GM19035 (cell line): ENCODE measurements at regions not wholly inside any gene's neighbourhood (a gene's known extent, or its start where the extent isn't known, plus 50 kb on each side); places are given as distances from the start of the nearest gene placed in this dataset.

Experiments
- ATAC-seq: cut with Tn5 transposase; IDR thresholded peaks from one replicate; pipeline ENCODE4 v1.9.1; 2021; ENCODE audit not compliant: unreplicated experiment

GRCh38 chr6:40724886-40725285 is 137.7 kb upstream of the LRFN2 start:
- ATAC-seq: no peak

GRCh38 chr6:40723967-40724366 is 136.8 kb upstream of the LRFN2 start:
- ATAC-seq: no peak

- ATAC-seq: no peak
Measured at GRCh38 chr6:40722553-40723258, 135.5 kb upstream of the LRFN2 start.

DNA sequence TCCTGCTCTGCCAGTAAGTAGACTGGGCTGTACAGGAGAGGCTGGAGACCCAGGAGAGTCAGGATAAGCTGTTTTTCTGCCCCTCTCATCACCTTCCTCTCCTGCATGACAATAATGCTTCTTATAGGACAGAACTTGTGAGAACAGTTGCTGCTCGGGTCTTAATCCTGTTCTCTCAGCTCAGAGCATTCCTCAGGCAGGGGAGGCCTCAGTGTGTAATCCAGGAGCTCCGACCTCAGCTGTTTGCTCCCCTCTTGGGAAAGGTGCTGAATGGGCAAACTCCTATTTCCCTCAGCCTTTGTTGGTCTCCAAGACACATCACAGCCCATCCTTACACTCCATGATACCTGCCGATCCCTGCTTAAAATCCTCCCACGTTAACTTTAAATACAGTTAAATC is 134.9 kb upstream of the LRFN2 start:
- ATAC-seq: no peak

GRCh38 chr6:40721271-40721952 is 134.2 kb upstream of the LRFN2 start:
- no peak for ATAC-seq

DNA sequence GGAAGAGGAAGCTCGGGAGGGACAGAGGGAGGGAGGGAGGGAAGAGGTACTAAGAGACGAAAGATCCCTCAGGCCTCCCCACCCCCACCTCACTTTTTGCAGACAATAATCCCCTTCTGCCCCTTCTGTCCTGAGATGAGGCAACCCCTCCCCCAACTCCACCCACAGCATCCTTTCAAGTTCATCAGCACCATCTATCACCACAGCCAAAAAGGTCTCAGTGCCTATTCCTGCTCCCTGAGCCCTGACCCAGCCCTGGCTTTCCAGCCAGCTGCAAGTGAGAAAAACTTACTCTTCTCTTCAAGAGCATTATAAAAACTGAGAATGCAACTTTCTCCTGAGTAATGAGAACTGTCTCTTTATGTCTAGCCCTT is 133.2 kb upstream of the LRFN2 start:
- ATAC-seq: no peak

DNA sequence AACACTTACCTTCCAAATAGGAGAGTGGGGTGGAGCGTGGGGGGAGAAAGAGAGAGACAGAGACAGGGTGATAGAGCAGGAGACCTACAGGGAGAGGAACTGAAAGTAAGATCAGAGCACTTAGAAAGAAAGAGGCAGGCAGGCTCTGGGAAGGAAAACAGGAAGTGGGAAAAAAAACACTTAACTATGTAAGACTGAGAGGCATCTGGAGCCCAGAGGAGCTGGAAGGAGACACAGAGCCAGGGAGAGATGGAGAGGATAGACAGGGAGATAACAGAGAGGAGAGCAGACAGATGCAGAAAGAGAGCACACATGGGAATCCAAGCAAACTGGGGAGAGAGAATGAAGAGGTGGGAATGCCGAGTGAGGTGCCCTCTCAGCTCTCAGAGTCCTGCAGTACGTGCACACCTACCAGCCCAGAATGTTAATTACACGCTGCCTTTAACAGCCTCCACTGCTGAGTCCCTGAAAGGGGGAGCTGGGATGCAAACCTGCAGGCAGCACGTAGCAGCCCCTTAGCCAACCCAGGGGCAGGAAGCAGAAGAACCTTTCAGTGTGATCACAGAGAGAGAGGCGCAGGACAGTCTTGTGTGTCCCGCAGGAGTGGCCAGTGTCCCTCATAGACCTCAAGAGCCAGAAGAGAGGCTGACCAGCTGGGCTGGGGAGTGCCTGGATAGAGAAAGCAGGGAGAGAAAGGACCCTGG is 132.7 kb upstream of the LRFN2 start:
- ATAC-seq: no peak

GRCh38 chr6:40718401-40718800 is 131.2 kb upstream of the LRFN2 start:
- ATAC-seq: no peak

DNA sequence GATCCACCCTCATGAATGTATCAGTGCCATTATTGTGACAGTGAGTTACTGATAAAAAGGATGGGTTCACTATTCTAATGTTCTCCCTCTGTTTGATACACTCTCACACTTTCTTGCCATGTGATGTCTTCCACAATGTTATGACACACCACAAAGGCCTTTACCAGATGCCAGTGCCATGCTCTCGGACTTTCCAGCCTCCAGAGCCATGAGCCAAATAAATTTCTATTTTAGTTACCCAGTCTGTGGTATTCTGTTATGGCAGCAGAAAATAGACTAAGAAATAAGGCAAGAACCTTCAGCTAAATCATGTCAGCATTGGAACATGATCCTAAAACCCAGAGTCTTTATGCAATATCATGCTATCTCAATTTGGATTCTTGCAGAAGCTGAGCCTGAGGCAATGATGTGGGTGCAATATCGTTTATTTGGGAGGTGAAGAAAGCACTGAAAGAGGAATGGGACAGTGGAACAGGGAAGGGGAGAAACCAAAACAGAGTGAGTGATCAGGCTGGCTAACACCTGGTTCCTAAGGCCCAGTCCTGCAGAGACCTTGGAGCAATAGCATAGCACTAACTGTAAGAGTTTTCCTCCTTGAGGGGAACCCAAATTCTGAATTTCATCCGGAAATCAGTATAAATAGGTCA is 130.4 kb upstream of the LRFN2 start:
- no peak for ATAC-seq

DNA sequence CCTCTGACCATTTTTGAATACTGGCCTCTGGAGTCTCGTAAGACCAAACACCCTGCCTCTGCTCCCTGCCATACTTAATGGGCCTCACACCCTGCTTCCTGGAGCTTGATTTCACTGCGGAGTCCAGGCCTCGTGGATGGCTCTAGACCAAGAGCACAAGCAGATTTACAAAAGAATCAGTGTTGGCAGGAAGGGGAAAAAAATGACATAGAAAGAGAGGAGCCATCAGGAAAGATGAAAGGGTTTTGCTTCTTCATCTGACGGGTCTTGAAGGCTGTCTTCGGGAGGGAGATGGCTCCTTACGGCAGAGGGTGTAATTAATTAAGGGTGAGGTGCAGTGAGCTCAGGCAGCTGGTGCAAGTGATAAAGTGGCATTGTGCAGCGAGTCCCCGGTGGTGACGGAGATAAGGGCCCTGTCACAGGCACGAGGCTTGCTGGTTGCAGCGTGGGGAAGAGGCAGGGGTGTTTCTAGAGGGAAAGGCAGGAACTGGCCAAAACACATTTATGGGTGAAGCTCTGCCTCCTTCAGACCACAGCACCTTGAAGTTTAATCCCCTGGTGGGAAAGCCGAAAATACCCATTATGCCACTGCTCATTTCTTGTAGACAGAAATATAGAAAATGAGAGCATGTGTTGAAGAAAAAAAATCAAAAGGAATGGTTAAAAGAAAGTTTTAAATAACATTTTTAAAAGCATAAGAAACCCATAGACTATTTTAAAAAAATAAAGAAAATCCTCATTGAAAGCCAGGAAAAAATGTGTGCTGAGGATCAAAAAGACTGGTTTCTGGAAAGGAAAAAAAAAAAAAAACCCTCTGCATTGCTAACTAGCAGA is 128.6 kb upstream of the LRFN2 start:
- ATAC-seq: no peak

GRCh38 chr6:40714576-40715564 is 127.7 kb upstream of the LRFN2 start:
- no peak for ATAC-seq

GRCh38 chr6:40714143-40714542 is 127.0 kb upstream of the LRFN2 start:
- ATAC-seq: no peak

GRCh38 chr6:40713002-40713719 is 126.0 kb upstream of the LRFN2 start:
- ATAC-seq: no peak

- no peak for ATAC-seq
Measured at GRCh38 chr6:40710626-40711330, 123.6 kb upstream of the LRFN2 start.

- ATAC-seq: no peak
Measured at GRCh38 chr6:40708049-40708448, 120.9 kb upstream of the LRFN2 start.

- ATAC-seq: no peak
Measured at GRCh38 chr6:40706178-40706577, 119.0 kb upstream of the LRFN2 start.

GRCh38 chr6:40705354-40705753 is 118.2 kb upstream of the LRFN2 start:
- ATAC-seq: no peak

DNA sequence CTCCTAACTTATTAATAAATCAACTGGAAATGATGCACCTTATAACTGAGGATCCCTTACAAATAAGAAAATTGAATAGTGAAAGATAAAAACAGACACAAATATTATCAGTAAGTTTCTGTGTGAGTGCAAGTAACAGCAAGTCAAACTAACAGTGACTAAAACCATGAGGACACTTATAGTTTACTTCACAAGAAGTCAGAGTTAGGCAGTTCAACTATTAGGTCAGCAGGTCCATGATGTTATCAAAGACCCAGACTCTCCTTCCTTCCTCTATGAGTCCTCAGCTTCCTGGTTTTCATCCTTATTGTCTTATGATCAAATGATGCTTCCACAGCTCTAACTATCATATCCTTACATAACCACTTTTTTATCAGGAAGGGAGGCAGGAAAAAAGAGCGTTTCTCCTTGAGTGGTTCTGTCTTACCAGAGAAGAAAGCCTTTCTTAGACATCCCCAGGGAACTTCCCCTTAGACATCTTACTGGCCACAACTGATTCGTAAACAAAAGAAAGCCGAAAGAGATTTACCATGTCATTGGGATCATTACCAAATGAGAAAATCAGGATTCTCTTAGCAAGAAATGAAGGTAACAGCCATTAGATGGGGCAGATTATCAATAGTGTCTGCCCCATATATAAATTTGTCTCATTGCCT is 114.3 kb upstream of the LRFN2 start:
- no peak for ATAC-seq
